H1 (cell line): ENCODE measurements at regions not wholly inside any gene's neighbourhood (a gene's known extent, or its start where the extent isn't known, plus 50 kb on each side); places are given as distances from the start of the nearest gene placed in this dataset.

ENCODE experiments used
- CTCF ChIA-PET: fragments of 300-600 bp; sonication (Branson Sonifier 250); formaldehyde crosslinking; loops from one replicate; lab custom pipeline; 2021; ENCODE audit not compliant: partially characterized antibody; lab: Charles Lee
- POLR2A ChIA-PET: fragments of 300-600 bp; sonication (Branson Sonifier 250); formaldehyde crosslinking; loops from one replicate; lab custom pipeline; 2021; ENCODE audit warnings: inconsistent platforms; ENCODE audit not compliant: partially characterized antibody; lab: Charles Lee
- DNase-seq, 2 experiments: peaks; one replicate each; pipeline versions ENCODE4 v3.0.0 to v3.0.0-alpha.2; 2010 to 2022; ENCODE audit warnings: low spot score in 2 of 2, low read depth in 1 of 2, mixed read lengths in 1 of 2
- FAIRE-seq: peaks from 2 replicates; lab custom pipeline; 2011; peaks lifted over from hg19 to GRCh38; lab: Jason Lieb, UNC
- H2AFZ ChIP-seq: 2 replicates; pipeline ENCODE4 v1.8.1; 2012; ENCODE audit warnings: low read length, inconsistent platforms
- H2AK5ac ChIP-seq: 2 replicates; pipeline ENCODE4 v1.6.1; 2013; ENCODE audit warnings: low read depth, low read length
- H2BK120ac ChIP-seq: replicated peaks from 2 replicates; pipeline ENCODE3; 2013; ENCODE audit warnings: low read depth, low read length, inconsistent platforms
- H2BK12ac ChIP-seq: 2 replicates; pipeline ENCODE4 v1.6.1; 2013; ENCODE audit warnings: low read depth, low read length
- H2BK15ac ChIP-seq: 2 replicates; pipeline ENCODE4 v1.6.1; 2013; ENCODE audit warnings: low read length
- H2BK20ac ChIP-seq: 2 replicates; pipeline ENCODE4 v1.6.1; 2013; ENCODE audit warnings: low read length
- H2BK5ac ChIP-seq: 2 replicates; pipeline ENCODE4 v1.6.1; 2013; ENCODE audit warnings: low read depth, low read length
- H3K14ac ChIP-seq: 2 replicates; pipeline ENCODE4 v1.6.1; 2013; ENCODE audit warnings: inconsistent platforms; ENCODE audit not compliant: insufficient read length
- H3K18ac ChIP-seq: 2 replicates; pipeline ENCODE4 v1.6.1; 2013; ENCODE audit warnings: low read length; ENCODE audit errors: extremely low read depth
- H3K23ac ChIP-seq: 2 replicates; pipeline ENCODE4 v1.6.1; 2013; ENCODE audit warnings: inconsistent platforms; ENCODE audit not compliant: insufficient read length
- H3K23me2 ChIP-seq: 2 replicates; pipeline ENCODE4 v1.6.1; 2013; ENCODE audit warnings: low read depth, low read length
- H3K27ac ChIP-seq: 2 replicates; pipeline ENCODE4 v1.6.1; 2011; ENCODE audit warnings: low read depth, low read length, inconsistent platforms
- H3K27me3 ChIP-seq, 4 experiments: replicated peaks in 1 of 4; 1 replicate in 1 of 4; 2 replicates in 3 of 4; pipeline versions ENCODE4 v1.6.1 to v1.8.1; 2011 to 2013; ENCODE audit warnings: low read length in 3 of 4, mild to moderate bottlenecking in 3 of 4, inconsistent platforms in 2 of 4, mixed read lengths in 2 of 4, moderate library complexity in 1 of 4; ENCODE audit not compliant: control insufficient read depth in 3 of 4, insufficient read depth in 3 of 4; ENCODE audit errors: extremely low read depth in 1 of 4
- H3K36me3 ChIP-seq, 4 experiments: 2 replicates each; pipeline versions ENCODE4 v1.6.1 to v1.8.1; 2011 to 2013; ENCODE audit warnings: mild to moderate bottlenecking in 4 of 4, low read length in 3 of 4, moderate library complexity in 2 of 4, control low read depth in 1 of 4, inconsistent platforms in 1 of 4; ENCODE audit not compliant: insufficient read depth in 4 of 4, control insufficient read depth in 2 of 4
- H3K4ac ChIP-seq: replicated peaks from 2 replicates; pipeline ENCODE3; 2013; ENCODE audit warnings: low read length, low read depth, mixed read lengths, inconsistent platforms; ENCODE audit not compliant: insufficient read length
- H3K4me1 ChIP-seq, 4 experiments: replicated peaks in 1 of 4; 1 replicate in 1 of 4; 2 replicates in 3 of 4; pipeline versions ENCODE4 v1.6.1 to v1.8.1; 2011 to 2013; ENCODE audit warnings: low read length in 3 of 4, inconsistent platforms in 2 of 4, mixed read lengths in 1 of 4; ENCODE audit not compliant: insufficient read depth in 4 of 4, control insufficient read depth in 3 of 4
- H3K4me2 ChIP-seq, 2 experiments: 2 replicates each; pipeline versions ENCODE4 v1.6.1 to v1.8.1; 2011 to 2013; ENCODE audit warnings: low read depth in 2 of 2, low read length in 2 of 2, control low read depth in 1 of 2, inconsistent platforms in 1 of 2, mild to moderate bottlenecking in 1 of 2; ENCODE audit not compliant: insufficient read depth in 1 of 2
- H3K4me3 ChIP-seq, 4 experiments: fragments of 200-600, 300-600 bp in 1 of 4; sonication (generic), shearing (Covaris generic), sonication (Bioruptor Twin) in 1 of 4; 2 replicates each; pipeline versions ENCODE4 v1.5.1 to v1.8.1; 2011 to 2016; ENCODE audit warnings: low read length in 4 of 4, low read depth in 3 of 4, control low read depth in 2 of 4, inconsistent platforms in 2 of 4, mild to moderate bottlenecking in 2 of 4, mixed read lengths in 1 of 4, moderate library complexity in 1 of 4; ENCODE audit not compliant: insufficient read depth in 2 of 4; ENCODE audit errors: extremely low read depth in 1 of 4
- H3K56ac ChIP-seq: replicated peaks from 2 replicates; pipeline ENCODE3; 2013; ENCODE audit warnings: low read depth, mild to moderate bottlenecking, mixed read lengths, low read length, inconsistent platforms; ENCODE audit not compliant: insufficient read length
- H3K79me1 ChIP-seq: 2 replicates; pipeline ENCODE4 v1.6.1; 2013; ENCODE audit warnings: low read depth, low read length, control low read depth
- H3K79me2 ChIP-seq, 2 experiments: 2 replicates each; pipeline versions ENCODE4 v1.6.1 to v1.8.1; 2012 to 2013; ENCODE audit warnings: low read length in 2 of 2, mild to moderate bottlenecking in 2 of 2, inconsistent platforms in 1 of 2; ENCODE audit not compliant: insufficient read depth in 2 of 2, control insufficient read depth in 1 of 2
- H3K9ac ChIP-seq, 4 experiments: replicated peaks in 1 of 4; 1 replicate in 1 of 4; 2 replicates in 3 of 4; pipeline versions ENCODE4 v1.6.1 to v1.8.1; 2011 to 2013; ENCODE audit warnings: low read depth in 3 of 4, low read length in 3 of 4, control low read depth in 2 of 4, mild to moderate bottlenecking in 2 of 4, moderate library complexity in 2 of 4, inconsistent platforms in 1 of 4; ENCODE audit errors: extremely low read depth in 1 of 4
- H3K9me3 ChIP-seq, 2 experiments: 2 replicates each; pipeline versions ENCODE4 v1.6.1 to v1.8.1; 2012 to 2013; ENCODE audit warnings: mild to moderate bottlenecking in 2 of 2, moderate library complexity in 2 of 2, control low read depth in 1 of 2, inconsistent platforms in 1 of 2, low read depth in 1 of 2, low read length in 1 of 2, mixed read lengths in 1 of 2; ENCODE audit not compliant: insufficient read depth in 2 of 2
- H4K20me1 ChIP-seq, 2 experiments: replicated peaks in 1 of 2; 2 replicates each; pipeline versions ENCODE3 to v1.8.1; 2011 to 2013; ENCODE audit warnings: inconsistent platforms in 2 of 2, low read length in 2 of 2, mild to moderate bottlenecking in 1 of 2; ENCODE audit not compliant: insufficient read depth in 2 of 2, control insufficient read depth in 1 of 2
- H4K5ac ChIP-seq: 2 replicates; pipeline ENCODE4 v1.6.1; 2013; ENCODE audit warnings: low read length, low read depth, mixed read lengths, inconsistent platforms; ENCODE audit not compliant: insufficient read length
- H4K8ac ChIP-seq: 2 replicates; pipeline ENCODE4 v1.8.0; 2013; ENCODE audit warnings: mild to moderate bottlenecking, moderate library complexity, low read length, inconsistent platforms; ENCODE audit not compliant: insufficient read depth; ENCODE audit errors: extremely low read depth
- H4K91ac ChIP-seq: replicated peaks from 2 replicates; pipeline ENCODE3; 2013; ENCODE audit warnings: low read length, mixed read lengths, inconsistent platforms; ENCODE audit not compliant: insufficient read length
- ASH2L ChIP-seq: fragments of 200-600, 300-600 bp; sonication (generic); IDR thresholded peaks from one replicate; pipeline ENCODE4 v1.7.1; 2017; ENCODE audit warnings: low read length
- BACH1 ChIP-seq: IDR thresholded peaks from 2 replicates; pipeline ENCODE4 v1.6.1; 2012; ENCODE audit warnings: low read length, improper control_type of control experiment
- BRCA1 ChIP-seq: IDR thresholded peaks from 2 replicates; pipeline ENCODE4 v1.6.1; 2012; ENCODE audit warnings: low read depth, low read length, improper control_type of control experiment
- CEBPB ChIP-seq: IDR thresholded peaks from 2 replicates; pipeline ENCODE4 v1.6.1; 2012; ENCODE audit warnings: low read depth, low read length
- CHD1 ChIP-seq: IDR thresholded peaks from 2 replicates; pipeline ENCODE4 v1.6.1; 2012; ENCODE audit warnings: low read depth, low read length, improper control_type of control experiment
- PHF8 ChIP-seq: fragments of 200-600 bp; sonication (generic); conservative IDR thresholded peaks from 2 replicates; pipeline ENCODE4 v1.7.1; 2012; ENCODE audit warnings: low read depth, mild to moderate bottlenecking, inconsistent platforms, low read length, moderate library complexity
- RNF2 ChIP-seq: fragments of 200-900, 300-1000 bp; sonication (generic); IDR thresholded peaks from 2 replicates; pipeline ENCODE4 v1.7.1; 2016; ENCODE audit warnings: borderline replicate concordance, low read depth, mild to moderate bottlenecking, antibody characterized with exemption, low read length; ENCODE audit not compliant: poor library complexity, severe bottlenecking; ENCODE audit errors: missing control alignments
- SUZ12 ChIP-seq: fragments of 200-600 bp; sonication (generic); IDR thresholded peaks from 2 replicates; pipeline ENCODE4 v1.6.1; 2012; ENCODE audit warnings: mild to moderate bottlenecking, inconsistent platforms, low read length, moderate library complexity, mixed read lengths
- ZNF274 ChIP-seq: IDR thresholded peaks from 2 replicates; pipeline ENCODE4 v1.7.0; 2012; ENCODE audit warnings: low read length, borderline replicate concordance; ENCODE audit errors: extremely low read depth
- WGBS, 2 experiments: shearing (Covaris generic) in 1 of 2; methylation state at CpG; one replicate each; pipeline versions ENCODE4 v1.1.6 to v1.1.7; 2013 to 2015; ENCODE audit warnings: low lambda C conversion rate in 2 of 2, mixed read lengths in 2 of 2, inconsistent platforms in 1 of 2, low coverage in 1 of 2, missing lambda C conversion rate in 1 of 2; ENCODE audit not compliant: insufficient replicate concordance in 2 of 2, insufficient coverage in 1 of 2, insufficient read length in 1 of 2; ENCODE audit errors: extremely low coverage in 1 of 2, missing lambda C conversion rate in 1 of 2; 5-methylcytosine and 5-hydroxymethylcytosine counted together

GRCh38 chr6:164531736-164532135, 777.7 kb downstream of the C6orf118 start:
- no peaks in the 10 kb centered on the region for H3K79me1 ChIP-seq
- H2BK12ac ChIP-seq = no peak overlapping the region
- no peak overlapping the region for H3K4me3 ChIP-seq
- no peak overlapping the region for H4K8ac ChIP-seq
- no peak overlapping the region for H3K9ac ChIP-seq
- no peak overlapping the region for H4K91ac ChIP-seq
- no peak overlapping the region for H3K27ac ChIP-seq
- H3K23me2 ChIP-seq = no peaks in the 10 kb centered on the region
- H2BK20ac ChIP-seq = no peak overlapping the region
- no peak overlapping the region for H2AFZ ChIP-seq
- TF ChIP-seq CEBPB = no peak
- no peak for TF ChIP-seq BRCA1
- TF ChIP-seq BACH1 = no peak
- no peak for TF ChIP-seq RNF2
- no peak for TF ChIP-seq CHD1
- no peak for TF ChIP-seq SUZ12
- no peak for TF ChIP-seq ASH2L
- TF ChIP-seq PHF8 = no peak
- TF ChIP-seq ZNF274 = no peak
- POLR2A ChIA-PET = no interaction called here
- H2BK15ac ChIP-seq = no peak overlapping the region
- H3K4ac ChIP-seq = no peak overlapping the region
- H3K23ac ChIP-seq = no peak overlapping the region
- H2BK120ac ChIP-seq = no peak overlapping the region
- FAIRE-seq = no peak
- no peak overlapping the region for H2BK5ac ChIP-seq
- no peaks in the 10 kb centered on the region for H3K4me1 ChIP-seq
- H3K79me2 ChIP-seq = no peaks in the 10 kb centered on the region
- no peak overlapping the region for H3K4me2 ChIP-seq
- WGBS, 2 experiments = 100% methylated on average over 3 of the region's 3 CpGs; no CpG with 5 or more reads in 1 of the 2 experiments
- H3K27me3 ChIP-seq = no peaks in the 10 kb centered on the region
- H3K36me3 ChIP-seq = no peaks in the 10 kb centered on the region; a peak in 1 of 8 replicates
- no peak for DNase-seq
- no peak overlapping the region for H3K18ac ChIP-seq
- H4K5ac ChIP-seq = no peak overlapping the region
- H3K9me3 ChIP-seq = peaks cover 4 to 6% of the 10 kb centered on the region in 2 experiments
- no peak overlapping the region for H3K56ac ChIP-seq
- no peak overlapping the region for H3K14ac ChIP-seq
- H2AK5ac ChIP-seq = no peak overlapping the region
- no peaks in the 10 kb centered on the region for H4K20me1 ChIP-seq
- CTCF ChIA-PET = interaction anchor here (1.2 kb wide), 1 partner anchor 45 kb away, joined by 3 read pairs; no protein-coding TSS in a partner anchor
